GM03348 (cell line): ENCODE measurements at regions not wholly inside any gene's neighbourhood (a gene's known extent, or its start where the extent isn't known, plus 50 kb on each side); places are given as distances from the start of the nearest gene placed in this dataset.
"Not testable (repeated sequence)": the region's sequence is repeated elsewhere in the genome, so short reads cannot be mapped to it uniquely, and the experiment has no call there.

ENCODE experiments used
- DNase-seq: peaks from one replicate; pipeline ENCODE4 v3.0.0; 2012; ENCODE audit warnings: low spot score

DNA sequence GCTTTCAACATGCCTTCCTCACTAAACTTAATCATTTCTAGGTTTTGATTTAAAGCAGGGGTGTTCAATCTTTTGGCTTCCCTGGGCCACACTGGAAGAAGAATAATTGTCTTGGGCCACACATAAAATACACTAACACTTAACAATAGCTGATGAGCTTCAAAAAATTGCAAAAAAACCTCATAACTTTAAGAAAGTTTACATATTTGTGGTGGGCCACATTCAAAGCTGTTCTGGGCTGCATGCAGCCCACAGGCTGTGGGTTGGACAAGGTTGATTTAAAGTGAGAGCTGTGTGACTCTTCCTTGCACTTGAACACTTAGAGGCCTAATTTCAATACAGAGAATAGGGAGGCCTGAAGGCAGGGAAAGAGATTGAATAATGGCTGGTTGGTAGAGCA is 598.3 kb downstream of the EFNA5 start:
- DNase-seq: no peak

DNA sequence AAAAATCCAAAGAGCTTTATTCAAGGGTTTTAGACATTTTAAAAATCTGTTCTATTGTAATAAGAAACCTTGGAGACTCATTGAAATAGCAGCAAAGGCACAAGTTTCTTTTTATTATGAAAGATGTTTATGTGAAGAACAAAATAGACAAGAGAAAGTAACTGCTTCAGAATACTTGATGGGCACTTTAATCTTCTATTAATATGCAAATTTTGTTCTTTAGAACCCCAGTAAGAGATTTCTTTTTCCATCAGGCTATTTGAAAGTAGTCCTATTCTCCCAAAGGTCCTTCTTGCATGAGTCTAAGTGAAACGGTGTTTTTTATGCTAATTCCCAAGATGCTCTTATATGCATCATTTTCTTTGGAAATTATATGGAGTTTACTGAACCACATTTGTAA is 602.0 kb downstream of the EFNA5 start:
- DNase-seq: no peak

DNA sequence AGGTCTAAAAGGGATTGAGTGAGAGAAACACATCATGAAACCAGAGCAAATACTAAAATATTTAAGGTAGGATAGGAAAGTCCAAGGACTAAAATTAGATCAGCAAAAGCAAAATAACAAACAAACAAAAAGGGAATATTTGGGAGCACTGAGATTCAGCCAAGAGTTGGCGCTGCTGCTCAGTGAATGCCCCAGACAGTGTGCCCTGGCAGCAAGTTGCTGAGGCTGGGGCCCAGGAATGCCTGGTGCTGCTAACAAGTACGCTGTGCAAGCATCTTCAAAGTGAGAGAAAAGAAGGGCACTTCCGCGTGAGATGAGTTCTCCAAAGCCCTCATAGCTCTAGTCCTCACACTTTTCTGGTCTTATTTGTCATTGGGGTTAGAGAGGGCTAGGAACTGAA is 603.3 kb downstream of the EFNA5 start:
- DNase-seq: no peak

DNA sequence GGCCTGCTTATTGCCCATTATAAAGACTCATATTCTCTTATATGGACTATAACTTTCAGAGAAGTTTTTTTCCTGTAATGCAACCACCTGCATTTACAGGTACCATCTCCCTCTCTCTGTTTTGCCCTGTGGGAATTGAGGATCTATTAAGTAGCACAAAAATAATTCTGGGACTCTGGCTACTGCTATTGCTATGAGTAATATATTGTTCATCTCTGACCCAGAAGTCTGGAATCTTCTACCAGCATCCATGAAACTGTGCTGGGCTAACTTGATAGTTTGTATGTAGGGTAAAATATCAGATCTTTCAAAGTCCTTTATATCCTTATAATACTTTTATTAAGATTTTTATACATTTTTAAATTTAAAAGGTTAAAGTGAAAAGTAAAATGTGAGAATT is 607.2 kb downstream of the EFNA5 start:
- DNase-seq: no peak

DNA sequence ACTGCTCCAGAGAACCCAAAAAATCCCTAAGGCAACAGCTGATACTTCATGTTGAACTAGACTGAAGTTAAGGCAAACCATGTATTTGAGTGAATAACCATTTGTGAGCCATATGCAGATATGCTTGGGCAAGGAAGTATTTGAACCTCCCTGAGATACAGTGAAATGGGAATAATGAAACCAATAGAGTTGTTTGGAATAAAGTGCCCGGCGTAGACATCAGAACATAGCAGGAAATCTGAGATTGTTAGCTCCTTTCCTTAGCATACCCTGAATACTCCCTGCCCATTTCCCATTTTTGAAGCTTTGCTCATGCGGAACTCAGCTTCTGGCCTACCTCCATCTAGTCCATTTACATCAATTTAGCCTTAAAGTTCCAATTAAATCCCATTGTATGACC is 611.9 kb downstream of the EFNA5 start:
- DNase-seq: no peak

DNA sequence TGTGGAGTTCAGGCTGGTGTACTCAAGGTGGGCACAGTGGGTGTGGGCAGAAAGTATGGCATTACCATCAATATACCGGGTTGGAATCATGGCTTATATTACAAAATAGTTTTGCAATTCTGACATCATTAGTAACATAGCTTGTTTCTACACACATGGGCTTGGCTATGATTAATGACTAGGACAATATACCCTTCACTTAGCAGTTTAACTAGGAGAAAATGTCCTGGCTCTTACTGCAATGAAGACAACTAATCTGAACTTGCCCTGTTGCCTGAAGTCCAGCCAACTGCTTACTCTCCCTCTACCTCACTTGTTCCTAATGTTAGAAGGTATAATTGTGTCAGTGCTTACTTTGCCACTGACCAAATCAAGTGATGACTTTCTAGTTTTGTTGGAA is 612.5 kb downstream of the EFNA5 start:
- DNase-seq: no peak

DNA sequence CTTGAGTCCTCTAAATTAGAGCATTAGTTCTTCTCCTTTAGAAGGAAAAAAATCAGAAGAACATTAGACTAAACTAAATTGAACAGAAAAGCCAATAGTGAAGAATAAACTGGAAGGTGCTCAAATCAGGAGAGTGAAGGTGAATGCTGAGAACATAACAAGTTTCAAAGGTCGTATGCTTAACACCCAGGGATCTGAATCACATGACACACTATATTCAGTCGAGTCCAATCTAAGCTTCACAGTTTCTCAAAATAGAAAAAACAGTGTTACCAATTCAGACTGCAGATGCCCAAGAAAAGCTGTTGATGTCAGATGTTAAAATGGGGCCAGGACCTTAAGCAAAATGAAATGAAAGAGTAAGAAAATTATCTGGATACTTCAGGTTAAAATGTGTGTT is 614.5 kb downstream of the EFNA5 start:
- DNase-seq: no peak

DNA sequence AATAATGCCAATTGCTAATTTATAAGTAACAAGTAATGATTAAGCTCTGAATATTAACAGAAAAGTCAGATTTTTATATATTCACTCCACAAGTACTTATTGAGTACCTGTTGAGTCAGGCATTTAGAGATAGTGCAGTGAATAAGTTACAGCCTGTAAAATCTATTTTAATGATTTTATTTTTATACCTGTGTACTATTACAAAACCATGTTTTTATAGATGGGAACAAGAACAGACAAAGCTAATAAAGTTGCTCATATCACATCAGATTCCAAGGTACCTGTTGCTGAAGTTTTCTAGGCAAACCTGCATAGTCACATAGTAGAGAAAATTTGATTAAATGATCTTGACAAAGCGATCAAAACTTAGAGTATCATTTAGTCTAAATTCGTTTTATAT is 623.7 kb downstream of the EFNA5 start:
- no peak for DNase-seq

DNA sequence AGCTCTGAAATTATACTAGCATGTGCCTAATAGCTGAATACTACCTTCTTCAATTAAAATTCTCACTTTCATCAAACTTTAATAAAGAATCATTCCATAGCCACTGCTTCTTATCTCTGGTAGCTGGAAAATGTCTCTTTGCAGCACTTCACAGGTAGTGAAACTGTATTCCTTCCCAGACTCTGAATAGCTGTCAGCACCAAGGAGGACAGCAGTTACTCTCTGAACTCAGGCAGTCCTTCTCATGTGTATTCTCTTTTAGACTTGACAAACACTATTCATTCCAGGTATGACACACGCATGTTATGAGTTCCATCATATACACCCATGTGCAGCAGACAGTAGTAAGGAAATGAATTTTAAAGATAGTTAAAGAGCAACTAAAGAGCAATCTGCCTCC is 627.1 kb downstream of the EFNA5 start:
- DNase-seq: no peak

DNA sequence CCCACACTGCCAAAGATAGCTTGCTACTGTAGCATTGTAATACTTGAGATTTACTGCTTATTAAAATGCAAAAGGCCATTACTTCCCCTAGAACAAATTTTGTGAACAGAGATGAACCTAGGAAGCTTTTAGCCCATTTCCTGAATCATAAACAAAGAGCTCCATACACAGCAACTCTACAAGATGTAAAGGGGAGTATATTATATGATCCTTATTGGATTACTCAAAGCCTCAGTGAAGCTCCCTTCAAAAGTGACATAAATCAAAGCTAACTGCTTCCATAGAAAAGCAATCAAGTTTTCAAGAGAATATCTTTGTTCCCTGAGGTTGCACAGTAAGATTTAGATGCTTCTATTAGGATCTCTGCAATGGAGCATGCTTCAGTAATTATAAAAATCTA is 629.8 kb downstream of the EFNA5 start:
- DNase-seq: no peak

DNA sequence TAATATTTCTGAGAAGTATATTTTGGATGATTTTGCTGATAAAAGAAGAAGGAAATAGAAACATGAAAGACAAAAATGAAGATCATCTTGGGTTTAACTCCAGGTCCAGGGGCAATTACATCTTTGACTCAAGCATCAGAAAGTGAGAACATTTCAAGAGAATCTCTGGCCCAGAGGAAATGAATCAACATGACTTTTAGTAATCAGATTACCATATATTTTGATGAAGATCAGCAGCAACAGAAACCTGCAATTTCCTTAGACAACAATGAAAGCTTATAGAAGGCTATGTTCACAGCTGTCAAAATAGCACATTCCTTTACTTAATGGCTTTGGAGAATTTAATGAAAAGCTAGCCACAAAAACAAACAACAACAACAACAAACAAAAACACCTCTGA is 638.1 kb downstream of the EFNA5 start:
- DNase-seq: no peak

DNA sequence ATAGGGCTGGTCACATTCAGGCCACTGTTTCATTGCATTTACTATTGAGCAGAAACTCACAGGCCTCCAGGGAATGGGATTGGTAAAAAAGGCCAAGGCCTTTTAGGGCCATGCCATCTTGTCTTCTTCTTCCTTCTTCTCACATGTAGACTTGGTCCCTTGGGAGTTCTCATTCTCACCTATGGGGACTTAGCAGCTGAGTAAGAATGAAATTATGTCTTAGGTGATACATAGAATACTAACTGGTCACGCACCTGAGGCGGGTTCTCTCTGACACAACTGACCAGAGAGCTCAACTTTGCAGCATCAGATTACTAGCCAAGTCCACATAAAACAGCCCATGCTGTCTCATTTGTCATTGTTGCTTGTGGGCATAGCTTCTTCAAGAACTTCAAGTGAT is 641.8 kb downstream of the EFNA5 start:
- no peak for DNase-seq

DNA sequence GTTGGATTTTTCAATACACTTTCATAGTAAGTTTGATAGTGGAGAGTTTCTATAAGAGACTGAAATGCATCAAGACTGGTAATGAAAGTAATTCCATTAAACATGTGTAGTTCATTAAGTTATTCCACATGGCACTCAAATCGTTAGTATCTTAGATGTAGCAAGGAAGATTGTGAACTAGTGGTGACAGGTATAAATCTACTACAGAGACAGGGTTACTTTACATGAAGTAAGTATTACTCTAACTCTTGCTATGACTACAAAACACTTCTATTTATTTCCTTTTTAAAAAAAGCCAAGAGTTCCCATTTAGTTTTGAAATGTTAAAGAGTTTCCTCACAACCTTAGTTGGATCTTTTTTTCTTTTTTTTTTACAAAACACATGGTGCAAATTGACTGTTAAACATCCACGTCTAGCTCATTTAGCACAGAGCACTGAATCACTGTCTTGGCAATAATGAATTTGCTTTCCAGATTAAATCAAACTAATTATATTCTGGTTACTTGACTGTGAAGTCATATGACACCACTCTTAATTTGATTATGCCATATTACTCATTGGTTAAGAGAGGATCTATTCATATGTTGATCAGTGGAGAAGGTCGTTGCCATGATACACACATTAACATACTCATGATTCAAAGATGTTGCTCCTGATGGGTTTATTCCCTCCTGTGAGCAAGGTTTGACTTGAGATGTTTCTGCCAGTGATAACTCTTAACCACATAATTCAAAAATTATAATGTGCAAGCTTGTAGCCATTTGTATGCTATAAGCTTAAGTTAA is 644.8 kb downstream of the EFNA5 start:
- no peak for DNase-seq

DNA sequence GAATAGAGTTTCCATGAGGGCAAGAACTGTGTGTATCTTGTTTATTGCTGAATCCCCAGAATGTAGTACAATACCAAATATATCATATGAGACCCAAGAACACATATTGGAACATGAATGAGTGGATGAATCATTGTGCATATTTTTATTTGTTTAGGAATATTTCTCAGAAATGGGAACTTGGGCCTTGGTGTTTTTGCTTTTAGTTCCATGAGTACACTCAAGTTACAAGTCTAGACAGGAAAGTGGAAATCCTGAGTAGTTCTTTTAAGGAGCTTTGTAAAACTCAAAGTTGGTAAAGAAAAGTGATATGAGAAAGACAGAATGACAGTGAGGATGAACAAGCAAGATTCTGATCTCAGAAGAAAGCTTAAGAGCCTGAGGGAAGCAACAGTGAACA is 647.0 kb downstream of the EFNA5 start:
- no peak for DNase-seq

DNA sequence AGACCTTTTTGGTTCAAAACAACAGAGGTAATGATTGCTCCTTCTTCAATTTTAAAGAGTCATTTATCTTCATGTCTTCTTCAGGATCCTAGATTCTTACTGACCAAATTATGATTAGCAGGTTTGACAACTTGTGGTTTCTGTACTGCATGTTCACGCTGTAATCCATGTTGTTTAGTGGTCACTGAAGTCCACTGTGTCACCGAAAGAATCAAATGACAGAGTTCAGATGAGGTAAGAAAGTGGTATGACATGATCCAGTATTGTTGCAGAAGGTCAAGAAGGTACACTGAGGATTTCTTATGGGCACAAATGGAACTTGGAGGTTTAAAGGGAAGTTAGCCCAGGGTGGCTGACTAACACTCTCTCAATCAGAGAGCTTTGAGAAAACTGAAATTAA is 649.2 kb downstream of the EFNA5 start:
- DNase-seq: no peak

DNA sequence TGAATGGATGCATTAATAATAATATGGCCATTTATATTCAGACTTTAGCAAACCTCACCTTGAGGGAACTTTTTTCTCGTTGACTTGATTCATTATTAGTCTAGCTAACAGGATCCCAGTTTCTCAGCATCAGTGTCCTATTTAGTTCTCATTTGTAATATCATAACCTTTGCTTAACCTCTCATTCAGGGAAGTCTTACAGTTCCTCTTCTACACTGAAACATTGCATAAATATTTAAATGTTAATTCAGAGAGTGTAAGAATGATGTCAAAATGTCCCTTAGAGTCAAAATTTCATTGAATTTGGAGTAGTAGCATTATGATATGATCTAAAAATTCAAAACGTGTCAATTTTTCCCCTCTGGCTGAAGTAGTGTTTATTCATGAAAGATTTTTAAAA is 650.1 kb downstream of the EFNA5 start:
- DNase-seq: no peak

DNA sequence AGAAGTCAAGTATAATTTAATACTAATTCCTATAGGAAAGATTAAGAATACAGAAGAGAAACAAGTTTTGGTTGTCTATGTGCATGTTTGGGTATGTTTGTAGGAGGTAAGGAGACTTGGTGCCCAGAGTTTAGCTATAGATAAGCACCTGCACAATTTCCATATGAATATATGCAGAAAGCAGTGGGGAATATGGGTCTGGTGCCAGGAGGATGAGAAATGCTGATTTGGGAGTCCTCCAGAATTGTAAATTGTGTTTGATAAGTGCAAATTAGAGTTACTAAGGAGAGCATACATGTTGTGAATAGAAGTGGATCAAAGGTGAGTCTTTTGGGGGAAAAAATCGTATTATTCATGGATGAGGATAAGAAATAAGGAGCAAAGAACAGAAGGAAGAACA is 653.1 kb downstream of the EFNA5 start:
- DNase-seq: no peak

DNA sequence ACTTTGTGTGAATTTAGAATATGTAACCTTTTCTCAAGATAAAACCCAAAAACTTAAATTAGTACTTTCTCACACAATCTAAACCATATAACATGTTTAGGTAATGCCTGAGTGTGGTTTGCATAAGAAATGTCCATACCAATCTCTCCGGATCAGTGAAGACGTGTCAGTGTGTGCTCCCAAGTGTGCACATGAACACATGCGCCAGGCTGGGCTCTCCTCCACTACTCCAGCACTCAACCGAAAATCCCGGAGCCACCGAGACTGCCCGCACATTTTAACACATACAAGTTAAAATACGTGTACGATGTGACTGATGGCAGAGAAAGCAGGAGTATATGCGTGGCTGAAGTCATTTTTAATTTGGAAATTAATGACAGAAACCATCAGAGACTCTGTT is 658.4 kb downstream of the EFNA5 start:
- no peak for DNase-seq

DNA sequence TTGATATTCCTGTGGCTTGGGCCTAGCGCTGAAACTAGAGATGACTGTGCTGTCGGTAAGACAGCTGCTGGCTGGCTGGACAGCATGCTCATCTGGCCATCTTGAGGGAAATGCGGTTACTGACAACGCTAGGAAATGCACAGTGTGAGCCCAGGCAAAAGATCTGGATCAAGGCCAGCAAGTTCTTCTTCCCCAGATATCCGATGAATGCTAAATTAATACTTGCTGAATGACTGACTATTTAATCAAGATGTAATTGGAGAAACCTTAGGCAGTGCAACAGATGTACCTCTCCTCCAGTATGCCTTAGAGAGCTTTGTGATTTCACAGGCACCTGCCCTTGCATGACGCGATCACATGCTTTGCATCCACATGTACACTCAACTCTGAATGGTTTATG is 659.1 kb downstream of the EFNA5 start:
- no peak for DNase-seq

DNA sequence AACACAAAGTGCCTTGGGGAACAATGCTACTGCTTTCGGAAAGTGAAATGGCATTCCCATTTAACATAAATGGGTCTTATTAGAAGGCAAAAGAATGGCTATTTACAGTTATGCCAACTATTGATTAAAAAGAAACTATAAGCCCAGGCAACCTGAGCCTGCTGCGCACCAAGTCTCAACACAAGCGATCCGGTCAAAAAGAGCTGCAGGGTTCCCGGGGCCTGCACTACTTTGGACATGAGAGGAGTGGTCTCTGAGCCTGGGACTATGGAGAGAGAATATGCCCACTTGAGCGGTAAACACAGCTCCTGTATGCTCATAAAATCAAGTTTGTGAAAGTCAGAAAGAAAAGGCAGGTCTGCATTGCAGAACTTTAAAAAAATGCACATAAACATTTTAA is 660.7 kb downstream of the EFNA5 start:
- DNase-seq: no peak

DNA sequence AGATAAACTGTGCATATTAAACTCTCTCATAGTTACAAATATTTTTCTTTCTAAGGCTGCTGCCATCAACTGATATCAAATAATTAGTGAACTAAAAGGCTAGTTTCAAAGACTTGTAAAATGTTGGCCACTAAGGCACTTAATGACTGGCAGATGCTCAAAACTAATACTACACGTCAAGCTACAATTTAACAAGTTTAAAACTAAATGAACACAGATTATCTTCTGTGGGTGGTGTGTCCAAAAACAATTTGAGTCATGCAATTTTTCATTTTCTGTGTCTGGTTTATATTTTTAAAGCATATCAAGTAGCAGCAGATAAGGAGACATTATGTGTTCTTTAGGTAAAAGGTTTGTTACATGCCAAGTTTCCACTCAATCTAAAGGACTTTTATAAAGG is 665.1 kb downstream of the EFNA5 start:
- DNase-seq: no peak

DNA sequence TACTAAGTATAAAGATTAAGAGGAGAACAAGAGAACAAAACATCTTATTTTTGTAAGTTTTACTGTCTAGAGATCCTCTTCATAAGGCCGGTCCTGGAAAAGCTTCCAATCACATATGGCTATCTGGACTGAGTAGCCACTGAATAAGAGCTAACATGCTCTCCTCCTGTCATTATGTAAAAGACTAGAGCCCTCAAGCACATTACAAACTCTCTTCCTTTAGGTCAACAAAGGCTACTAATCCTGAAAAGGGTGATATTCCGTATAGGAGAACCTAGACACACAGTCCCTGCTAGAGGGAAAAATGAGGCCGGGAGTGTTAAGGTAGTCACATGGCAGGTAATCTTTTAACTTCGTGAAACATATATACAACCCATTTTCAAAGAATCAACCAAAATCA is 665.6 kb downstream of the EFNA5 start:
- no peak for DNase-seq

DNA sequence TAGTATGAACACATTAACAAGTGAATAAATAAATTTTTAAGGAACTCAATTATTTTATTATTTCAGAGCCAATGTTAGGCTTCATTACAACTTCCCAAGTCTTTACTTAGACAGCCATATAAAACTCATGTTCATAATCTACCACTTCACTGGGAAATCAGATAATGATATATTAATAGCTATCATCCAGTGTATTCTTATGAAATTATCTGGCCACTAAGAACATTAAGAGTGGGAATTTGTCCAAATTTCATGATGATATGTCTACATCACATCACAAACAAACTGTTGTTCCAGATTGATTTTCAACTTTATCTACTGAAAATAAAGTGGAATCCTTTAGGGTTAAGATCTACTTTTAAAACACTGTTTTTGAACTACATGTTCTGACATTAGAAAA is 668.6 kb downstream of the EFNA5 start:
- DNase-seq: no peak

DNA sequence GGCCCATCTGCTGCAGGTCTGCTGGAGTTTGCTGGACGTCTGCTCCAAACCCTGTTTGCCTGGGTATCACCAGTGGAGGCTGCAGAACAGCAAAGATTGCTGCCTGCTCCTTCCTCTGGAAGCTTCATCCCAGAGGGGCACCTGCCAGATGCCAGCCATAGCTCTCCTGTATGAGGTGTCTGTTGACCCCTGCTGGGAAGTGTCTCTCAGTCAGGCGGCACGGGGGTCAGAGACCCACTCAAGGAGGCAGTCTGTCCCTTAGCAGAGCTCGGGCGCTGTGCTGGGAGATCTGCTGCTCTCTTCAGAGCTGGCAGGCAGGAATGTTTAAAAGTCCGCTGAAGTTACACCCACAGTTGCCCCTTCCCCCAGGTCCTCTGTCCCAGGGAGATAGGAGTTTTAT is 671.2 kb downstream of the EFNA5 start:
- DNase-seq: not testable (repeated sequence)

DNA sequence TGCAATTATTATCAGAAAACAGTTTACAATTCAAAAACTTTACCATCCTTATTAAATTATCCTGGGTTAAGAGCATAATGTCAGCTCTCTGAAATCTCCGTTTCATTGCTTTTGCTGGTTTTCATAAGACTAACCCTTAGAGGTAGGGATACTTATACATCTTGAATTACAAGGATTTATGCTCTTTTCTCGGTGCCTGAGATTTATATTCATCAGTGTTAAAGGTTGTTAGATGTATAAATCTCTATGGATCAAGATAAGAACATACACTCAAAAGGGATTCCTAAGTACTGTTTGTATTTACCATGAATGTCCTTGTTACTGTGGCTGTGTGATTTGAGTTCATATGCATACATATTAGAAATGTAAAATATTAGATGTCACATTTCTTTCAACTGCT is 684.7 kb downstream of the EFNA5 start:
- DNase-seq: no peak
